BE2C (cell line): ENCODE measurements at regions not wholly inside any gene's neighbourhood (a gene's known extent, or its start where the extent isn't known, plus 50 kb on each side); places are given as distances from the start of the nearest gene placed in this dataset.

ENCODE experiments used
- DNase-seq: peaks from one replicate; pipeline ENCODE4 v3.0.0-alpha.2; 2020
- H3K27me3 ChIP-seq: fragments of 250-450 bp; sonication (Bioruptor Pico); 2 replicates; pipeline ENCODE4 v1.5.1; 2020; ENCODE audit warnings: mild to moderate bottlenecking
- H3K36me3 ChIP-seq: fragments of 250-450 bp; sonication (Bioruptor Pico); 2 replicates; pipeline ENCODE4 v1.5.1; 2020; ENCODE audit warnings: mild to moderate bottlenecking
- H3K4me1 ChIP-seq: fragments of 250-450 bp; sonication (Bioruptor Pico); 2 replicates; pipeline ENCODE4 v1.5.1; 2020
- H3K4me3 ChIP-seq: 2 replicates; pipeline ENCODE4 v1.5.1; 2011; ENCODE audit warnings: low read depth, low read length
- H3K9me3 ChIP-seq: fragments of 250-450 bp; sonication (Bioruptor Pico); 2 replicates; pipeline ENCODE4 v1.5.1; 2020
- TF ChIP-seq, protein P1 (sequence below): IDR thresholded peaks from 2 replicates; pipeline ENCODE4 v1.5.1; 2012; ENCODE audit warnings: mild to moderate bottlenecking, low read depth, low read length

GRCh38 chr4:63788271-63788670 lies 621.0 kb downstream of the TECRL start:
- H3K4me3 ChIP-seq = no peak overlapping the region
- H3K4me1 ChIP-seq = no peaks in the 10 kb centered on the region
- DNase-seq = no peak
- H3K36me3 ChIP-seq = no peaks in the 10 kb centered on the region
- no peaks in the 10 kb centered on the region for H3K27me3 ChIP-seq
- TF ChIP-seq, protein P1, sequence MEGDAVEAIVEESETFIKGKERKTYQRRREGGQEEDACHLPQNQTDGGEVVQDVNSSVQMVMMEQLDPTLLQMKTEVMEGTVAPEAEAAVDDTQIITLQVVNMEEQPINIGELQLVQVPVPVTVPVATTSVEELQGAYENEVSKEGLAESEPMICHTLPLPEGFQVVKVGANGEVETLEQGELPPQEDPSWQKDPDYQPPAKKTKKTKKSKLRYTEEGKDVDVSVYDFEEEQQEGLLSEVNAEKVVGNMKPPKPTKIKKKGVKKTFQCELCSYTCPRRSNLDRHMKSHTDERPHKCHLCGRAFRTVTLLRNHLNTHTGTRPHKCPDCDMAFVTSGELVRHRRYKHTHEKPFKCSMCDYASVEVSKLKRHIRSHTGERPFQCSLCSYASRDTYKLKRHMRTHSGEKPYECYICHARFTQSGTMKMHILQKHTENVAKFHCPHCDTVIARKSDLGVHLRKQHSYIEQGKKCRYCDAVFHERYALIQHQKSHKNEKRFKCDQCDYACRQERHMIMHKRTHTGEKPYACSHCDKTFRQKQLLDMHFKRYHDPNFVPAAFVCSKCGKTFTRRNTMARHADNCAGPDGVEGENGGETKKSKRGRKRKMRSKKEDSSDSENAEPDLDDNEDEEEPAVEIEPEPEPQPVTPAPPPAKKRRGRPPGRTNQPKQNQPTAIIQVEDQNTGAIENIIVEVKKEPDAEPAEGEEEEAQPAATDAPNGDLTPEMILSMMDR = no peak
- no peaks in the 10 kb centered on the region for H3K9me3 ChIP-seq

- TF ChIP-seq, protein P1 = no peak
- H3K9me3 ChIP-seq = no peaks in the 10 kb centered on the region
- no peaks in the 10 kb centered on the region for H3K27me3 ChIP-seq
- H3K4me1 ChIP-seq = no peaks in the 10 kb centered on the region
- no peak overlapping the region for H3K4me3 ChIP-seq
- H3K36me3 ChIP-seq = no peaks in the 10 kb centered on the region
- DNase-seq = no peak
These were observed 621.9 kb downstream of the TECRL start for GRCh38 chr4:63787326-63787725.

- H3K27me3 ChIP-seq = no peaks in the 10 kb centered on the region
- H3K4me1 ChIP-seq = no peaks in the 10 kb centered on the region
- no peaks in the 10 kb centered on the region for H3K9me3 ChIP-seq
- H3K36me3 ChIP-seq = no peaks in the 10 kb centered on the region
- no peak for DNase-seq
- no peak overlapping the region for H3K4me3 ChIP-seq
- TF ChIP-seq, protein P1 = no peak
These were observed 623.1 kb downstream of the TECRL start for GRCh38 chr4:63786171-63786570.

GRCh38 chr4:63784822-63785221 lies 624.4 kb downstream of the TECRL start:
- TF ChIP-seq, protein P1 = no peak
- Histone ChIP-seq H3K9me3 (no peaks in the 10 kb centered on the region), H3K4me3 (no peak overlapping the region), H3K4me1 (no peaks in the 10 kb centered on the region), H3K27me3 (no peaks in the 10 kb centered on the region), H3K36me3 (no peaks in the 10 kb centered on the region)
- no peak for DNase-seq

DNA sequence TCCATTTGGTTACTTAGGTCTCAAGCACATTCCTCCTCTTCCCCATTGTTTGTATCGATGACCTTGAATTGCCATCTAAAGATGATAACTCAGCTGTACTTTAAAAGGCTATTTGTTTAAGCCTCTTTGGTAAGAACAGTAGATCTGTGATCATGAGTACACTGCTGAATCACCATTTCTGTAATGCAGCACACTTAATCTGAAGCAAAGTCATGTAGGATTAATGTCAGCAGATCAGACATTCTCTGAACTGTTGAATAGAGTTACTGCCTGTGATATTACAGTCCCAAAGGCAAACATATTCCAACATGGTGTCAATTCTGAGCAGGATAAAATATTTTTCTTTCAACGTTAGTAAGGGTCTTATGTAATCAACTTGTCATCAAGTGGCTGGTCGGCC lies 631.6 kb downstream of the TECRL start:
- Histone ChIP-seq H3K36me3 (no peaks in the 10 kb centered on the region), H3K4me1 (no peaks in the 10 kb centered on the region), H3K27me3 (no peaks in the 10 kb centered on the region), H3K9me3 (no peaks in the 10 kb centered on the region), H3K4me3 (no peak overlapping the region)
- TF ChIP-seq, protein P1 = no peak
- no peak for DNase-seq

DNA sequence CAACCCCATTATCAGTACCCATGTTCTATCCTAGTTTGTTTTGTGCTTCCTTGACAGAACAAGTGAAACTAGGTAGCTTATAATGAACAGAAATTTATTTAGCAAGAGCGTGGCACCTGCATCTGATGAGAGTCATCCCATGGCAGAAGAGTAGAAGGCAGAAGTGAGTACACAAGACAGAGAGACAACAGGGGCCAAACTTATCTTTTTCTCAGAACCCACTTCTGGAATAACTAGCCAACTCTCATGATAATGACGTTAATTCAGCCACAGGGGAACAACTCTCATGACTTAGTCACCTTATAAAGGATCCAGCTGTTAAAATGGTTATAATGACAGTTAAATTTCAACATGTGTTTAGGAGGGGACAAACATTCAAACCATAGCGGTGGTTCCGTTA lies 644.9 kb downstream of the TECRL start:
- no peaks in the 10 kb centered on the region for H3K27me3 ChIP-seq
- no peak overlapping the region for H3K4me3 ChIP-seq
- no peaks in the 10 kb centered on the region for H3K36me3 ChIP-seq
- H3K4me1 ChIP-seq = no peaks in the 10 kb centered on the region
- no peaks in the 10 kb centered on the region for H3K9me3 ChIP-seq
- TF ChIP-seq, protein P1 = no peak
- DNase-seq = no peak
